Esophagus squamous epithelium (tissue), 4 donors: ENCODE measurements at regions not wholly inside any gene's neighbourhood (a gene's known extent, or its start where the extent isn't known, plus 50 kb on each side); places are given as distances from the start of the nearest gene placed in this dataset.

Experiments
- POLR2A ChIP-seq, 4 donors: fragments of 450-650 bp; IDR thresholded peaks; one replicate each; pipeline ENCODE4 v1.6.1; 2017; ENCODE audit warnings: antibody characterized with exemption in 4 of 4, mild to moderate bottlenecking in 4 of 4, moderate library complexity in 3 of 4
- TF ChIP-seq, protein P1 (sequence below), 6 experiments: fragments of 450-650 bp in 4 of 6; fragments of 200-600 bp in 2 of 6; sonication (generic) in 2 of 6; IDR thresholded peaks; one replicate each; pipeline ENCODE4 v1.5.1; 2016 to 2019; ENCODE audit warnings: antibody characterized with exemption in 6 of 6, mild to moderate bottlenecking in 4 of 6, moderate library complexity in 4 of 6

GRCh38 chr11:134511255-134511654, 99.2 kb upstream of the B3GAT1 start:
- TF ChIP-seq, protein P1, sequence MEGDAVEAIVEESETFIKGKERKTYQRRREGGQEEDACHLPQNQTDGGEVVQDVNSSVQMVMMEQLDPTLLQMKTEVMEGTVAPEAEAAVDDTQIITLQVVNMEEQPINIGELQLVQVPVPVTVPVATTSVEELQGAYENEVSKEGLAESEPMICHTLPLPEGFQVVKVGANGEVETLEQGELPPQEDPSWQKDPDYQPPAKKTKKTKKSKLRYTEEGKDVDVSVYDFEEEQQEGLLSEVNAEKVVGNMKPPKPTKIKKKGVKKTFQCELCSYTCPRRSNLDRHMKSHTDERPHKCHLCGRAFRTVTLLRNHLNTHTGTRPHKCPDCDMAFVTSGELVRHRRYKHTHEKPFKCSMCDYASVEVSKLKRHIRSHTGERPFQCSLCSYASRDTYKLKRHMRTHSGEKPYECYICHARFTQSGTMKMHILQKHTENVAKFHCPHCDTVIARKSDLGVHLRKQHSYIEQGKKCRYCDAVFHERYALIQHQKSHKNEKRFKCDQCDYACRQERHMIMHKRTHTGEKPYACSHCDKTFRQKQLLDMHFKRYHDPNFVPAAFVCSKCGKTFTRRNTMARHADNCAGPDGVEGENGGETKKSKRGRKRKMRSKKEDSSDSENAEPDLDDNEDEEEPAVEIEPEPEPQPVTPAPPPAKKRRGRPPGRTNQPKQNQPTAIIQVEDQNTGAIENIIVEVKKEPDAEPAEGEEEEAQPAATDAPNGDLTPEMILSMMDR (IDR thresholded peaks at IDR 0.05): no peak
- TF ChIP-seq POLR2A (IDR thresholded peaks at IDR 0.05): no peak
